ENCODE measurements at regions not wholly inside any gene's neighbourhood (a gene's known extent, or its start where the extent isn't known, plus 50 kb on each side); places are given as distances from the start of the nearest gene placed in this dataset.

- TF ChIP-seq CTCF (IDR thresholded peaks at IDR 0.05), result no peak
- TF ChIP-seq POLR2A (IDR thresholded peaks at IDR 0.05), result no peak
Observed at GRCh38 chr6:166838987-166839386, 117.4 kb downstream of the RNASET2 start.
